ENCODE measurements at regions not wholly inside any gene's neighbourhood (a gene's known extent, or its start where the extent isn't known, plus 50 kb on each side); places are given as distances from the start of the nearest gene placed in this dataset.
A peak's percentile ranks its signal among the peaks of the same experiment; 100 is the strongest.

DNA sequence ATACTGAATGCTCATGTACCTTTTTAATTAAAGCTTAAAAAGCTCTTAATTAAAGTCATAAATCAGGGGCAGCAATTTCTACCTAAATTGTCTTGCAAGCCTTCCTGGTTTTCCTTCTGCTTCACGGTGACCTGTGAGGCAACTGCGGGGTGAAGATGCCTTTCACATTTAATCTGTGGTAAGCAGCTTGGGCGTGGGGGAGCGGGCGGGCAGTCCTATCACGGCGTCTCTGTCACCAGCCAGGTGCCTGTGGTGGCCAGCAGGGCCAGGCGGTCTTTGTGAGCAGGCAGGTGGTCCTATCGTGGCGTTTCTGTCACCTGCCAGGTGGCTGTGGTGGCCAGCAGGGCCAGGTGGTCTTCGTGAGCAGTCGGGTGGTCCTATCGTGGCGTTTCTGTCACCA, 269.2 kb upstream of the PPP2R2D start:
- Histone ChIP-seq H3K27ac (ENCODE audit: low read depth, low read length) (no peak overlapping the region), H3K79me1 (ENCODE audit: low read length) (no peaks in the 10 kb centered on the region), H3K56ac (ENCODE audit: low read length) (no peak overlapping the region), H3K79me2 (ENCODE audit: control insufficient read depth, insufficient read depth, low read length) (no peaks in the 10 kb centered on the region), H3K23ac (ENCODE audit: low read length) (no peak overlapping the region), H3K4me3 (ENCODE audit: low read length) (no peak overlapping the region), H4K8ac (ENCODE audit: low read depth, low read length) (no peak overlapping the region), H2BK15ac (replicated peaks; ENCODE audit: low read depth) (no peak overlapping the region), H2BK5ac (ENCODE audit: low read length) (no peak overlapping the region), H3K27me3 (ENCODE audit: insufficient read depth, low read length, poor library complexity) (no peaks in the 10 kb centered on the region), H3K4ac (ENCODE audit: low read depth, low read length) (no peak overlapping the region), H3K9ac (ENCODE audit: low read length) (no peak overlapping the region), H3K18ac (ENCODE audit: low read length) (no peak overlapping the region), H3K4me1 (ENCODE audit: control insufficient read depth, low read depth, low read length) (no peaks in the 10 kb centered on the region), H2BK120ac (ENCODE audit: low read depth, low read length) (no peak overlapping the region), H3K4me2 (ENCODE audit: low read length) (no peak overlapping the region), H2AK5ac (ENCODE audit: low read length) (no peak overlapping the region), H4K5ac (ENCODE audit: low read length) (no peak overlapping the region), H3K36me3 (ENCODE audit: control insufficient read depth, insufficient read depth, low read length) (no peaks in the 10 kb centered on the region)
- no peak for DNase-seq
- no CpG with 5 or more reads among the region's 14 CpGs for WGBS (ENCODE audit: extremely low coverage, insufficient coverage, low lambda C conversion rate)

DNA sequence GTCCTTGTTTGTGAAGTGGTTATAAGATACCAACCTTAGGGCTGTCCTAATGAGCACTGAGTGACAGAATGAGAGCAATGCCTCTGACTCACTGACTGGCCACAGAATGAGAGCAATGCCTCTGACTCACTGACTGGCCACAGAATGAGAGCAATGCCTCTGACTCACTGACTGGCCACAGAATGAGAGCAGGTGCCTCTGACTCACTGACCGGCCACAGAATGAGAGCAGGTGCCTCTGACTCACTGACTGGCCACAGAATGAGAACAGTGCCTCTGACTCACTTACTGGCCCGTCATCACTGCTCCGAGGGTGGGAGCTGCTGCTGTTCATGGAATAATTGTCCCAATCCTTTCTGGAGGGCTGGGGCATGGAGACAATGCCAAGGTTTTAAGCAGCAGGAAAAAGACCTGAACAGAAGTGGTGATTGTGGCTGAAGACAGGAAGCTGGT, 265.2 kb upstream of the PPP2R2D start:
- peak; percentile 36 for DNase-seq
- H3K4ac ChIP-seq (ENCODE audit: low read depth, low read length), result no peak overlapping the region
- H3K79me2 ChIP-seq (ENCODE audit: control insufficient read depth, insufficient read depth, low read length), result no peaks in the 10 kb centered on the region
- H3K27me3 ChIP-seq (ENCODE audit: insufficient read depth, low read length, poor library complexity), result no peaks in the 10 kb centered on the region
- H3K4me1 ChIP-seq (ENCODE audit: control insufficient read depth, low read depth, low read length), result no peaks in the 10 kb centered on the region
- no peak overlapping the region for H3K56ac ChIP-seq (ENCODE audit: low read length)
- H2BK5ac ChIP-seq (ENCODE audit: low read length), result no peak overlapping the region
- no peak overlapping the region for H2BK15ac ChIP-seq (replicated peaks; ENCODE audit: low read depth)
- no peak overlapping the region for H4K5ac ChIP-seq (ENCODE audit: low read length)
- H3K23ac ChIP-seq (ENCODE audit: low read length), result no peak overlapping the region
- no peaks in the 10 kb centered on the region for H3K79me1 ChIP-seq (ENCODE audit: low read length)
- no peak overlapping the region for H3K18ac ChIP-seq (ENCODE audit: low read length)
- no peak overlapping the region for H2BK120ac ChIP-seq (ENCODE audit: low read depth, low read length)
- no peak overlapping the region for H3K4me2 ChIP-seq (ENCODE audit: low read length)
- H3K4me3 ChIP-seq (ENCODE audit: low read length), result no peak overlapping the region
- no peak overlapping the region for H2AK5ac ChIP-seq (ENCODE audit: low read length)
- WGBS (ENCODE audit: extremely low coverage, insufficient coverage, low lambda C conversion rate), result no CpG with 5 or more reads among the region's 3 CpGs
- H3K9ac ChIP-seq (ENCODE audit: low read length), result no peak overlapping the region
- H3K36me3 ChIP-seq (ENCODE audit: control insufficient read depth, insufficient read depth, low read length), result no peaks in the 10 kb centered on the region
- H3K27ac ChIP-seq (ENCODE audit: low read depth, low read length), result no peak overlapping the region
- no peak overlapping the region for H4K8ac ChIP-seq (ENCODE audit: low read depth, low read length)

GRCh38 chr10:131636116-131636515, 264.7 kb upstream of the PPP2R2D start:
- Histone ChIP-seq H3K18ac (ENCODE audit: low read length) (no peak overlapping the region), H4K5ac (ENCODE audit: low read length) (no peak overlapping the region), H3K23ac (ENCODE audit: low read length) (no peak overlapping the region), H2AK5ac (ENCODE audit: low read length) (no peak overlapping the region), H3K4me1 (ENCODE audit: control insufficient read depth, low read depth, low read length) (no peaks in the 10 kb centered on the region), H3K79me2 (ENCODE audit: control insufficient read depth, insufficient read depth, low read length) (no peaks in the 10 kb centered on the region), H3K9ac (ENCODE audit: low read length) (no peak overlapping the region), H2BK5ac (ENCODE audit: low read length) (no peak overlapping the region), H3K4me2 (ENCODE audit: low read length) (no peak overlapping the region), H3K4ac (ENCODE audit: low read depth, low read length) (no peak overlapping the region), H3K79me1 (ENCODE audit: low read length) (no peaks in the 10 kb centered on the region), H3K4me3 (ENCODE audit: low read length) (no peak overlapping the region), H3K56ac (ENCODE audit: low read length) (no peak overlapping the region), H3K27ac (ENCODE audit: low read depth, low read length) (no peak overlapping the region), H3K27me3 (ENCODE audit: insufficient read depth, low read length, poor library complexity) (no peaks in the 10 kb centered on the region), H2BK120ac (ENCODE audit: low read depth, low read length) (no peak overlapping the region), H3K36me3 (ENCODE audit: control insufficient read depth, insufficient read depth, low read length) (no peaks in the 10 kb centered on the region), H4K8ac (ENCODE audit: low read depth, low read length) (no peak overlapping the region), H2BK15ac (replicated peaks; ENCODE audit: low read depth) (no peak overlapping the region)
- WGBS (ENCODE audit: extremely low coverage, insufficient coverage, low lambda C conversion rate), result no CpG with 5 or more reads among the region's 9 CpGs
- no peak for DNase-seq

DNA sequence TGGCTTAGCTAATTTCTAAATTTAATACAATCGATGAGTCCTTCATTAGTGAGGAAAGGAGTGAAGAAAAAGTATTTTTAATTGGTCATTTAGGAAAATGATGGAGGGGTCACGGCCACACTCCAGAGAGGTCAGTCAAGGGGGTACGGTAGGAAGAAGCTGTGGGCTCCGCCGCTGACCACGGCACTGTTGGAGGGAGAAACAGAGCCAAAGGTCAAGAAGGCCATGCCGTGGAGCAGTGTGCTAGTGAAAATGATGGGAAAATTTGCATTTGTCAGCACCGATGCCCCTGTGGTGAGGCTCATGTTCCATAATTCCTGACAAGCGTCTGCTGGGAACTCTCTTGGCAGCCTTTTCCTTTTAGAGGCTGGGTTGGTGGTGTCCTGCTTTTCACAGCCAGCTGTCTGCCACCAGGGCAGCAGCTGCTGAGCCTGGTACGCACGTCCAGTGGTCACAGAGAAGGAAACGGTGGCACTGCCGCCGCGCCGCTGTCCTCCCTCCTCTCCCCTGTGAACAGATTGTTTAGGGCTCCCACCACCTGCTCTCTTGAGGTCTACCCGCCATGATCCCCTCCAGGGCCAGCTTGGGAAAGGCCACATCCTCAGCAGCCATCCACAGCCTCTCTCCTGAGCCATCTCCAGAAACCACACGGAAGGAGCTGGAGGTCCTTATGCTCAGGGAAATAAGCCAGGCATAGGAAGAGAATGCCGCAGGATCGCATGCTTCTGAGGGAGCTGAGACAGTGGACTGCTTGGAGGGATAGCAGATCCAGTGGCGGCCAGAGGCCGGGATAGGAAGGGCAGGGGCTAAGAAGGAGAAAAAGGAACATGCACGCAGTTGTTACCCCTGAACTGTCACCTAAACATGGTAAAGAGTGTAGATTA, 263.7 kb upstream of the PPP2R2D start:
- Histone ChIP-seq H3K4ac (ENCODE audit: low read depth, low read length) (no peak overlapping the region), H2BK120ac (ENCODE audit: low read depth, low read length) (no peak overlapping the region), H2BK5ac (ENCODE audit: low read length) (no peak overlapping the region), H3K27me3 (ENCODE audit: insufficient read depth, low read length, poor library complexity) (no peaks in the 10 kb centered on the region), H3K23ac (ENCODE audit: low read length) (no peak overlapping the region), H3K27ac (ENCODE audit: low read depth, low read length) (no peak overlapping the region), H3K79me2 (ENCODE audit: control insufficient read depth, insufficient read depth, low read length) (no peaks in the 10 kb centered on the region), H3K18ac (ENCODE audit: low read length) (no peak overlapping the region), H2BK15ac (replicated peaks; ENCODE audit: low read depth) (no peak overlapping the region), H3K9ac (ENCODE audit: low read length) (no peak overlapping the region), H4K8ac (ENCODE audit: low read depth, low read length) (no peak overlapping the region), H3K4me1 (ENCODE audit: control insufficient read depth, low read depth, low read length) (no peaks in the 10 kb centered on the region), H3K4me2 (ENCODE audit: low read length) (no peak overlapping the region), H2AK5ac (ENCODE audit: low read length) (no peak overlapping the region), H3K36me3 (ENCODE audit: control insufficient read depth, insufficient read depth, low read length) (no peaks in the 10 kb centered on the region), H3K4me3 (ENCODE audit: low read length) (no peak overlapping the region), H4K5ac (ENCODE audit: low read length) (no peak overlapping the region), H3K79me1 (ENCODE audit: low read length) (no peaks in the 10 kb centered on the region), H3K56ac (ENCODE audit: low read length) (no peak overlapping the region)
- WGBS (ENCODE audit: extremely low coverage, insufficient coverage, low lambda C conversion rate), result no CpG with 5 or more reads among the region's 23 CpGs
- no peak for DNase-seq

GRCh38 chr10:131638049-131638879, 262.5 kb upstream of the PPP2R2D start:
- H3K56ac ChIP-seq (ENCODE audit: low read length), result no peak overlapping the region
- H3K79me2 ChIP-seq (ENCODE audit: control insufficient read depth, insufficient read depth, low read length), result no peaks in the 10 kb centered on the region
- no peak overlapping the region for H3K23ac ChIP-seq (ENCODE audit: low read length)
- H2AK5ac ChIP-seq (ENCODE audit: low read length), result no peak overlapping the region
- no peak overlapping the region for H2BK120ac ChIP-seq (ENCODE audit: low read depth, low read length)
- H3K4me3 ChIP-seq (ENCODE audit: low read length), result no peak overlapping the region
- H3K79me1 ChIP-seq (ENCODE audit: low read length), result no peaks in the 10 kb centered on the region
- H3K4me1 ChIP-seq (ENCODE audit: control insufficient read depth, low read depth, low read length), result no peaks in the 10 kb centered on the region
- no peaks in the 10 kb centered on the region for H3K36me3 ChIP-seq (ENCODE audit: control insufficient read depth, insufficient read depth, low read length)
- H3K18ac ChIP-seq (ENCODE audit: low read length), result no peak overlapping the region
- no peak for DNase-seq
- no peak overlapping the region for H3K27ac ChIP-seq (ENCODE audit: low read depth, low read length)
- no peak overlapping the region for H3K4me2 ChIP-seq (ENCODE audit: low read length)
- no peak overlapping the region for H4K8ac ChIP-seq (ENCODE audit: low read depth, low read length)
- no CpG with 5 or more reads among the region's 14 CpGs for WGBS (ENCODE audit: extremely low coverage, insufficient coverage, low lambda C conversion rate)
- H3K9ac ChIP-seq (ENCODE audit: low read length), result no peak overlapping the region
- no peaks in the 10 kb centered on the region for H3K27me3 ChIP-seq (ENCODE audit: insufficient read depth, low read length, poor library complexity)
- no peak overlapping the region for H2BK5ac ChIP-seq (ENCODE audit: low read length)
- H3K4ac ChIP-seq (ENCODE audit: low read depth, low read length), result no peak overlapping the region
- no peak overlapping the region for H2BK15ac ChIP-seq (replicated peaks; ENCODE audit: low read depth)
- no peak overlapping the region for H4K5ac ChIP-seq (ENCODE audit: low read length)
